ENCODE measurements at regions not wholly inside any gene's neighbourhood (a gene's known extent, or its start where the extent isn't known, plus 50 kb on each side); places are given as distances from the start of the nearest gene placed in this dataset.

DNA sequence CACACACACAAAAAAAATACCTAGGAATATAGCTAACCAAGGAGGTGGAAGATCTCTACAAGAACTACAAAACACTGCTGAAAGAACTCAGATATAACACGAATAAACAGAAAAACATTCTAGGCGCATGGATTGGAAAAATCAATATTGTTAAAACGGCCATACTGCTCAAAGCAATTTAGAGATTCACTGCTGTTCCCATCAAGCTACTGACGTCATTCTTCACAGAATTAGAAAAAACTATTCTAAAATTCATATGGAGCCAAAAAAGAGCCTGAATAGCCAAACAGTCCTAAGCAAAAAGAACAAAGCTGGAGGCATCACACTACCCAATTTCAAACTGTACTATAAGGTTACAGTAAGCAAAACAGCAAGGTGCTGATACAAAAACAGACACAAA is 390.2 kb downstream of the IDS start:
- Mint-ChIP-seq H3K4me1 (ENCODE audit: low read depth) (no peaks in the 10 kb centered on the region), H3K9me3 (peaks cover 11% of the 10 kb centered on the region)

GRCh38 chrX:149114001-149114400 is 391.1 kb downstream of the IDS start:
- TF ChIP-seq, protein P1, sequence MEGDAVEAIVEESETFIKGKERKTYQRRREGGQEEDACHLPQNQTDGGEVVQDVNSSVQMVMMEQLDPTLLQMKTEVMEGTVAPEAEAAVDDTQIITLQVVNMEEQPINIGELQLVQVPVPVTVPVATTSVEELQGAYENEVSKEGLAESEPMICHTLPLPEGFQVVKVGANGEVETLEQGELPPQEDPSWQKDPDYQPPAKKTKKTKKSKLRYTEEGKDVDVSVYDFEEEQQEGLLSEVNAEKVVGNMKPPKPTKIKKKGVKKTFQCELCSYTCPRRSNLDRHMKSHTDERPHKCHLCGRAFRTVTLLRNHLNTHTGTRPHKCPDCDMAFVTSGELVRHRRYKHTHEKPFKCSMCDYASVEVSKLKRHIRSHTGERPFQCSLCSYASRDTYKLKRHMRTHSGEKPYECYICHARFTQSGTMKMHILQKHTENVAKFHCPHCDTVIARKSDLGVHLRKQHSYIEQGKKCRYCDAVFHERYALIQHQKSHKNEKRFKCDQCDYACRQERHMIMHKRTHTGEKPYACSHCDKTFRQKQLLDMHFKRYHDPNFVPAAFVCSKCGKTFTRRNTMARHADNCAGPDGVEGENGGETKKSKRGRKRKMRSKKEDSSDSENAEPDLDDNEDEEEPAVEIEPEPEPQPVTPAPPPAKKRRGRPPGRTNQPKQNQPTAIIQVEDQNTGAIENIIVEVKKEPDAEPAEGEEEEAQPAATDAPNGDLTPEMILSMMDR (IDR thresholded peaks at IDR 0.05), result no peak
- no peaks in the 10 kb centered on the region for H3K4me1 Mint-ChIP-seq (ENCODE audit: low read depth)
- no peaks in the 10 kb centered on the region for H3K27me3 Mint-ChIP-seq (ENCODE audit: insufficient read depth)
- H3K36me3 Mint-ChIP-seq (ENCODE audit: low read depth), result no peaks in the 10 kb centered on the region
- H3K4me3 Mint-ChIP-seq, result no peak overlapping the region
- DNase-seq, result no peak
- H3K27ac Mint-ChIP-seq, result no peak overlapping the region
- peaks cover 15% of the 10 kb centered on the region for H3K9me3 Mint-ChIP-seq

More for the DNA sequence above, 390.2 kb downstream of the IDS start:
- Mint-ChIP-seq H3K36me3 (ENCODE audit: low read depth) (no peaks in the 10 kb centered on the region), H3K4me3 (no peak overlapping the region), H3K27ac (no peak overlapping the region), H3K27me3 (ENCODE audit: insufficient read depth) (no peaks in the 10 kb centered on the region)
- TF ChIP-seq, protein P1 (IDR thresholded peaks at IDR 0.05), result no peak
- DNase-seq, result no peak

GRCh38 chrX:149097786-149098185 is 407.3 kb downstream of the IDS start:
- Mint-ChIP-seq H3K4me3 (no peak overlapping the region), H3K27me3 (ENCODE audit: insufficient read depth) (no peaks in the 10 kb centered on the region), H3K27ac (no peak overlapping the region), H3K9me3 (peaks cover 5% of the 10 kb centered on the region; the same call in 1 of the 2 replicates), H3K36me3 (ENCODE audit: low read depth) (no peaks in the 10 kb centered on the region), H3K4me1 (ENCODE audit: low read depth) (no peaks in the 10 kb centered on the region)
- DNase-seq, result no peak
- TF ChIP-seq, protein P1 (IDR thresholded peaks at IDR 0.05), result no peak

DNA sequence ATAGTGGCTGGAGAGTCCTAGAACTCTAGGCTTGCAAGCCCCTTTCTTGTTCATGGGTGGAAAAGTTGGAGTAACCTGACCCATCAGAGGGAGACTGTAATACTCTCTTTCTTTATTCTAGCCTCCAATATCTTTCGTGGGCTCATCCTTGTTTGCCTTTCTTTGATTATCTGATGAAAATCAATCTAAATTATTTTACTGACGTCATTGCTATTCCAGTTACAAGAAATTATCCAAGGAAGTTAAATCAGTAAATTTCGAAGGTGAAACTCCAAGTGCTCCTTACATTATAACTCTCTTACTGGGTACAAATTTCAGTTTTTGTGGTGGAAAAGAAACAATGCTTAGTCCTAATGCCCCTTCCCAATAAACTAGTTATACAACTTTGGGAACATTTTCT is 412.9 kb downstream of the IDS start:
- TF ChIP-seq, protein P1 (IDR thresholded peaks at IDR 0.05), result no peak

GRCh38 chrX:149079805-149080406 is 425.2 kb downstream of the IDS start:
- TF ChIP-seq, protein P1 (IDR thresholded peaks at IDR 0.05), result no peak
- Mint-ChIP-seq H3K4me1 (ENCODE audit: low read depth) (no peaks in the 10 kb centered on the region), H3K4me3 (no peak overlapping the region), H3K27me3 (ENCODE audit: insufficient read depth) (no peaks in the 10 kb centered on the region; the same call in 1 of the 2 replicates), H3K36me3 (ENCODE audit: low read depth) (no peaks in the 10 kb centered on the region), H3K27ac (no peak overlapping the region), H3K9me3 (peaks cover 8% of the 10 kb centered on the region; the same call in 1 of the 2 replicates)
- DNase-seq, result no peak

More for the DNA sequence above, 412.9 kb downstream of the IDS start:
- Mint-ChIP-seq H3K27me3 (ENCODE audit: insufficient read depth) (no peaks in the 10 kb centered on the region), H3K4me3 (no peak overlapping the region), H3K27ac (no peak overlapping the region), H3K4me1 (ENCODE audit: low read depth) (no peaks in the 10 kb centered on the region), H3K9me3 (peaks cover 5% of the 10 kb centered on the region; the same call in 1 of the 2 replicates), H3K36me3 (ENCODE audit: low read depth) (no peaks in the 10 kb centered on the region)
- no peak for DNase-seq

Measured in HFFc6 (cell line).